K562 (cell line): ENCODE measurements at regions not wholly inside any gene's neighbourhood (a gene's known extent, or its start where the extent isn't known, plus 50 kb on each side); places are given as distances from the start of the nearest gene placed in this dataset.

Experiments
- RAD21 ChIP-seq, 2 experiments: fragments of 250-450 bp in 1 of 2; fragments of 450-650 bp in 1 of 2; sonication (Bioruptor Pico) in 1 of 2; formaldehyde crosslinking in 1 of 2; IDR thresholded peaks in 1 of 2; conservative IDR thresholded peaks in 1 of 2; 2 replicates each; pipeline versions ENCODE4 v1.4.0 to v1.8.0; 2020 to 2022; ENCODE audit warnings: mild to moderate bottlenecking in 2 of 2, moderate library complexity in 1 of 2
- TF ChIP-seq, protein P1 (sequence below), 2 experiments: fragments of 450-650 bp in 1 of 2; sonication (generic) in 1 of 2; formaldehyde crosslinking in 1 of 2; IDR thresholded peaks; 2 replicates each; pipeline versions ENCODE4 v1.7.1 to v1.9.0; 2016 to 2022; ENCODE audit warnings: inconsistent platforms in 1 of 2, mild to moderate bottlenecking in 1 of 2, missing genetic modification reagents in 1 of 2

- no peak for TF ChIP-seq RAD21 (CRISPR knock-in tag; conservative IDR thresholded peaks at IDR 0.05 in 1 of 2, IDR thresholded peaks at IDR 0.05 in 1 of 2)
- TF ChIP-seq, protein P1, sequence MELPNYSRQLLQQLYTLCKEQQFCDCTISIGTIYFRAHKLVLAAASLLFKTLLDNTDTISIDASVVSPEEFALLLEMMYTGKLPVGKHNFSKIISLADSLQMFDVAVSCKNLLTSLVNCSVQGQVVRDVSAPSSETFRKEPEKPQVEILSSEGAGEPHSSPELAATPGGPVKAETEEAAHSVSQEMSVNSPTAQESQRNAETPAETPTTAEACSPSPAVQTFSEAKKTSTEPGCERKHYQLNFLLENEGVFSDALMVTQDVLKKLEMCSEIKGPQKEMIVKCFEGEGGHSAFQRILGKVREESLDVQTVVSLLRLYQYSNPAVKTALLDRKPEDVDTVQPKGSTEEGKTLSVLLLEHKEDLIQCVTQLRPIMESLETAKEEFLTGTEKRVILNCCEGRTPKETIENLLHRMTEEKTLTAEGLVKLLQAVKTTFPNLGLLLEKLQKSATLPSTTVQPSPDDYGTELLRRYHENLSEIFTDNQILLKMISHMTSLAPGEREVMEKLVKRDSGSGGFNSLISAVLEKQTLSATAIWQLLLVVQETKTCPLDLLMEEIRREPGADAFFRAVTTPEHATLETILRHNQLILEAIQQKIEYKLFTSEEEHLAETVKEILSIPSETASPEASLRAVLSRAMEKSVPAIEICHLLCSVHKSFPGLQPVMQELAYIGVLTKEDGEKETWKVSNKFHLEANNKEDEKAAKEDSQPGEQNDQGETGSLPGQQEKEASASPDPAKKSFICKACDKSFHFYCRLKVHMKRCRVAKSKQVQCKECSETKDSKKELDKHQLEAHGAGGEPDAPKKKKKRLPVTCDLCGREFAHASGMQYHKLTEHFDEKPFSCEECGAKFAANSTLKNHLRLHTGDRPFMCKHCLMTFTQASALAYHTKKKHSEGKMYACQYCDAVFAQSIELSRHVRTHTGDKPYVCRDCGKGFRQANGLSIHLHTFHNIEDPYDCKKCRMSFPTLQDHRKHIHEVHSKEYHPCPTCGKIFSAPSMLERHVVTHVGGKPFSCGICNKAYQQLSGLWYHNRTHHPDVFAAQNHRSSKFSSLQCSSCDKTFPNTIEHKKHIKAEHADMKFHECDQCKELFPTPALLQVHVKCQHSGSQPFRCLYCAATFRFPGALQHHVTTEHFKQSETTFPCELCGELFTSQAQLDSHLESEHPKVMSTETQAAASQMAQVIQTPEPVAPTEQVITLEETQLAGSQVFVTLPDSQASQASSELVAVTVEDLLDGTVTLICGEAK (IDR thresholded peaks at IDR 0.05) = no peak
- TF ChIP-seq, protein P1 (CRISPR knock-in tag; IDR thresholded peaks at IDR 0.05) = no peak
These were observed 135.1 kb upstream of the RFX3 start (continued) for GRCh38 chr9:3660936-3661335.
